H9 (cell line): ENCODE measurements at regions not wholly inside any gene's neighbourhood (a gene's known extent, or its start where the extent isn't known, plus 50 kb on each side); places are given as distances from the start of the nearest gene placed in this dataset.

Experiments
- DNase-seq: peaks from one replicate; pipeline ENCODE4 v3.0.0-alpha.2; 2017
- H2AFZ ChIP-seq: one replicate; pipeline ENCODE4 v1.6.1; 2013; ENCODE audit warnings: mild to moderate bottlenecking, low read length, control low read depth, moderate library complexity
- H2AK5ac ChIP-seq: 2 replicates; pipeline ENCODE4 v1.6.1; 2013; ENCODE audit warnings: low read length, control low read depth, mixed read lengths; ENCODE audit not compliant: insufficient read length
- H2BK120ac ChIP-seq: one replicate; pipeline ENCODE4 v1.6.1; 2013; ENCODE audit warnings: low read depth, mild to moderate bottlenecking, low read length, control low read depth, inconsistent platforms; ENCODE audit not compliant: poor library complexity, severe bottlenecking
- H2BK12ac ChIP-seq: 2 replicates; pipeline ENCODE4 v1.6.1; 2013; ENCODE audit warnings: low read length, control low read depth, mixed read lengths, low read depth; ENCODE audit not compliant: insufficient read length
- H2BK15ac ChIP-seq: 2 replicates; pipeline ENCODE4 v1.6.1; 2013; ENCODE audit warnings: low read depth, low read length, control low read depth
- H2BK20ac ChIP-seq: one replicate; pipeline ENCODE4 v1.6.1; 2013; ENCODE audit warnings: low read depth, mild to moderate bottlenecking, low read length, control low read depth, inconsistent platforms; ENCODE audit not compliant: poor library complexity, severe bottlenecking
- H2BK5ac ChIP-seq: 2 replicates; pipeline ENCODE4 v1.6.1; 2013; ENCODE audit warnings: low read length, control low read depth, mixed read lengths; ENCODE audit not compliant: insufficient read length
- H3K14ac ChIP-seq: 2 replicates; pipeline ENCODE4 v1.6.1; 2013; ENCODE audit warnings: low read length, control low read depth; ENCODE audit not compliant: insufficient read depth
- H3K18ac ChIP-seq: 2 replicates; pipeline ENCODE4 v1.6.1; 2013; ENCODE audit warnings: low read depth, mild to moderate bottlenecking, mixed read lengths, low read length, control low read depth; ENCODE audit not compliant: insufficient read length
- H3K23ac ChIP-seq: 2 replicates; pipeline ENCODE4 v1.6.1; 2013; ENCODE audit warnings: low read length, control low read depth, mixed read lengths, low read depth; ENCODE audit not compliant: insufficient read length
- H3K23me2 ChIP-seq: 2 replicates; pipeline ENCODE4 v1.6.1; 2013; ENCODE audit warnings: low read depth, mild to moderate bottlenecking, mixed read lengths, low read length, control low read depth; ENCODE audit not compliant: insufficient read length, poor library complexity, severe bottlenecking
- H3K27ac ChIP-seq: 2 replicates; pipeline ENCODE4 v1.5.1; 2013; ENCODE audit warnings: low read length, control low read depth, mixed read lengths, low read depth; ENCODE audit not compliant: insufficient read length
- H3K27me3 ChIP-seq: 2 replicates; pipeline ENCODE4 v1.6.1; 2013; ENCODE audit warnings: low read length, control low read depth, inconsistent platforms; ENCODE audit not compliant: insufficient read depth
- H3K4ac ChIP-seq: 2 replicates; pipeline ENCODE4 v1.6.1; 2013; ENCODE audit warnings: low read depth, mild to moderate bottlenecking, control low read depth, inconsistent platforms, low read length, moderate library complexity
- H3K4me1 ChIP-seq: 2 replicates; pipeline ENCODE4 v1.6.1; 2013; ENCODE audit warnings: low read length, control low read depth, inconsistent platforms; ENCODE audit not compliant: insufficient read depth
- H3K4me2 ChIP-seq: 2 replicates; pipeline ENCODE4 v1.6.1; 2013; ENCODE audit warnings: low read length, control low read depth, mixed read lengths; ENCODE audit not compliant: insufficient read length, insufficient read depth
- H3K56ac ChIP-seq: 2 replicates; pipeline ENCODE4 v1.6.1; 2013; ENCODE audit warnings: low read depth, mild to moderate bottlenecking, mixed read lengths, low read length, control low read depth; ENCODE audit not compliant: insufficient read length
- H3K79me1 ChIP-seq: 2 replicates; pipeline ENCODE4 v1.6.1; 2013; ENCODE audit warnings: low read depth, mild to moderate bottlenecking, moderate library complexity, low read length, control low read depth, inconsistent platforms; ENCODE audit not compliant: insufficient read depth, poor library complexity, severe bottlenecking
- H3K79me2 ChIP-seq: 2 replicates; pipeline ENCODE4 v1.6.1; 2013; ENCODE audit warnings: low read length, control low read depth, inconsistent platforms; ENCODE audit not compliant: insufficient read depth
- H3K9ac ChIP-seq: 2 replicates; pipeline ENCODE4 v1.6.1; 2013; ENCODE audit warnings: low read length, control low read depth, mixed read lengths; ENCODE audit not compliant: insufficient read length; ENCODE audit errors: extremely low read depth
- H3K9me3 ChIP-seq: one replicate; pipeline ENCODE4 v1.6.1; 2013; ENCODE audit warnings: low read depth, low read length, inconsistent platforms; ENCODE audit not compliant: control insufficient read depth
- H3T11ph ChIP-seq: one replicate; pipeline ENCODE4 v1.6.1; 2013; ENCODE audit warnings: mild to moderate bottlenecking, low read length, control low read depth, inconsistent platforms
- H4K20me1 ChIP-seq: one replicate; pipeline ENCODE4 v1.6.1; 2013; ENCODE audit not compliant: control insufficient read depth, insufficient read length, insufficient read depth
- H4K5ac ChIP-seq: 2 replicates; pipeline ENCODE4 v1.6.1; 2013; ENCODE audit warnings: low read depth, mild to moderate bottlenecking, mixed read lengths, low read length, control low read depth; ENCODE audit not compliant: insufficient read length
- H4K8ac ChIP-seq: replicated peaks from 2 replicates; pipeline ENCODE4 v1.6.1; 2013; ENCODE audit warnings: low read length, control low read depth, mixed read lengths, low read depth; ENCODE audit not compliant: insufficient read length
- H4K91ac ChIP-seq: 2 replicates; pipeline ENCODE4 v1.6.1; 2013; ENCODE audit warnings: low read depth, mild to moderate bottlenecking, moderate library complexity, mixed read lengths, low read length, control low read depth; ENCODE audit not compliant: insufficient read length
- H3K27ac Mint-ChIP-seq, 3 experiments: 2 replicates in 2 of 3; 3 replicates in 1 of 3; pipeline ENCODE4 v1.8.0; 2020 to 2021; ENCODE audit warnings: mixed read lengths in 3 of 3, mild to moderate bottlenecking in 1 of 3, moderate library complexity in 1 of 3
- H3K27me3 Mint-ChIP-seq: 2 replicates; pipeline ENCODE4 v1.8.0; 2021; ENCODE audit warnings: low read depth, mild to moderate bottlenecking, moderate library complexity, mixed read lengths
- H3K36me3 Mint-ChIP-seq, 3 experiments: 2 replicates in 2 of 3; 3 replicates in 1 of 3; pipeline ENCODE4 v1.8.0; 2020 to 2021; ENCODE audit warnings: low read depth in 3 of 3, mixed read lengths in 3 of 3; ENCODE audit not compliant: insufficient read depth in 1 of 3
- H3K4me1 Mint-ChIP-seq, 2 experiments: 2 replicates each; pipeline ENCODE4 v1.8.0; 2020; ENCODE audit warnings: mixed read lengths in 2 of 2
- H3K4me3 Mint-ChIP-seq, 2 experiments: 2 replicates in 1 of 2; 3 replicates in 1 of 2; pipeline ENCODE4 v1.8.0; 2020 to 2021; ENCODE audit warnings: mild to moderate bottlenecking in 2 of 2, mixed read lengths in 2 of 2, moderate library complexity in 1 of 2
- H3K9me3 Mint-ChIP-seq, 2 experiments: 2 replicates in 1 of 2; 3 replicates in 1 of 2; pipeline ENCODE4 v1.8.0; 2020; ENCODE audit warnings: mild to moderate bottlenecking in 2 of 2, mixed read lengths in 2 of 2, moderate library complexity in 1 of 2
- CTCF ChIP-seq: fragments of 200-600 bp; sonication (generic); conservative IDR thresholded peaks from 3 replicates; pipeline ENCODE4 v1.8.0; 2021; ENCODE audit warnings: antibody characterized with exemption, mild to moderate bottlenecking
- WGBS: extraction: QIAGEN DNeasy Blood & Tissue Kit; methylation state at CpG from one replicate; pipeline ENCODE4 v1.1.7; 2013; ENCODE audit warnings: missing lambda C conversion rate, low lambda C conversion rate, mixed read lengths; ENCODE audit not compliant: insufficient read length; ENCODE audit errors: extremely low coverage; 5-methylcytosine and 5-hydroxymethylcytosine counted together

- no peak overlapping the region for H3K4ac ChIP-seq
- H4K5ac ChIP-seq, result no peak overlapping the region
- H3K9ac ChIP-seq, result no peak overlapping the region
- H3K27ac ChIP-seq, result no peak overlapping the region
- no peaks in the 10 kb centered on the region for H3K79me1 ChIP-seq
- Mint-ChIP-seq H3K4me3 (no peak overlapping the region), H3K27me3 (no peaks in the 10 kb centered on the region), H3K36me3 (peaks cover 0 to 3% (median 0%) of the 10 kb centered on the region in 3 experiments; a peak in 1 of 7 replicates), H3K27ac (no peak overlapping the region), H3K4me1 (peaks cover 19 to 20% of the 10 kb centered on the region in 2 experiments), H3K9me3 (no peaks in the 10 kb centered on the region)
- H2BK120ac ChIP-seq, result no peak overlapping the region
- no peak for TF ChIP-seq CTCF
- no peaks in the 10 kb centered on the region for H3K79me2 ChIP-seq
- no peak overlapping the region for H4K8ac ChIP-seq
- peak overlapping the region; percentile 45 for H2BK20ac ChIP-seq
- no peak overlapping the region for H2AK5ac ChIP-seq
- no peak for DNase-seq
- no peak overlapping the region for H3K18ac ChIP-seq
- H3K4me1 ChIP-seq, result peaks cover 8% of the 10 kb centered on the region; the same call in 1 of the 2 replicates
- no peak overlapping the region for H2BK15ac ChIP-seq
- H3K23ac ChIP-seq, result no peak overlapping the region
- no peaks in the 10 kb centered on the region for H3K23me2 ChIP-seq
- no peak overlapping the region for H2BK12ac ChIP-seq
- H2AFZ ChIP-seq, result no peak overlapping the region
- H3K4me2 ChIP-seq, result no peak overlapping the region
- H3K56ac ChIP-seq, result no peak overlapping the region
- H4K20me1 ChIP-seq, result no peaks in the 10 kb centered on the region
- no peak overlapping the region for H3T11ph ChIP-seq
- H4K91ac ChIP-seq, result no peak overlapping the region
- no peaks in the 10 kb centered on the region for H3K9me3 ChIP-seq
- H3K27me3 ChIP-seq, result no peaks in the 10 kb centered on the region
- no peak overlapping the region for H2BK5ac ChIP-seq
- no peak overlapping the region for H3K14ac ChIP-seq
- no CpG with 5 or more reads among the region's 1 CpG for WGBS
Observed at GRCh38 chr4:11158971-11159370, 269.7 kb downstream of the HS3ST1 start.
